ENCODE measurements at regions not wholly inside any gene's neighbourhood (a gene's known extent, or its start where the extent isn't known, plus 50 kb on each side); places are given as distances from the start of the nearest gene placed in this dataset.
"Not testable (repeated sequence)": the region's sequence is repeated elsewhere in the genome, so short reads cannot be mapped to it uniquely, and the experiment has no call there.

- Histone ChIP-seq H3K4me1 (no peaks in the 10 kb centered on the region), H3K27ac (no peak overlapping the region), H3K27me3 (no peaks in the 10 kb centered on the region), H3K36me3 (no peaks in the 10 kb centered on the region), H3K4me3 (no peak overlapping the region), H3K9me3 (no peaks in the 10 kb centered on the region)
- no peak for DNase-seq (ENCODE audit: low spot score)
- no peak for TF ChIP-seq CTCF (IDR thresholded peaks at IDR 0.05)
Observed at GRCh38 chr7:106582365-106582764, 78.6 kb downstream of the CCDC71L start.

GRCh38 chr7:106579086-106579485, 81.9 kb downstream of the CCDC71L start:
- H3K27ac ChIP-seq; H3K4me3 ChIP-seq; H3K36me3 ChIP-seq; H3K9me3 ChIP-seq; H3K27me3 ChIP-seq; DNase-seq (ENCODE audit: low spot score); H3K4me1 ChIP-seq: not testable (repeated sequence)

GRCh38 chr7:106575138-106575823, 85.7 kb downstream of the CCDC71L start:
- no peak overlapping the region for H3K27ac ChIP-seq
- no peaks in the 10 kb centered on the region for H3K4me1 ChIP-seq
- TF ChIP-seq CTCF (IDR thresholded peaks at IDR 0.05), result no peak
- DNase-seq (ENCODE audit: low spot score), result no peak
- H3K36me3 ChIP-seq, result no peaks in the 10 kb centered on the region
- H3K4me3 ChIP-seq, result no peak overlapping the region
- no peaks in the 10 kb centered on the region for H3K9me3 ChIP-seq
- no peaks in the 10 kb centered on the region for H3K27me3 ChIP-seq

- no peak for TF ChIP-seq CTCF (IDR thresholded peaks at IDR 0.05)
- H3K4me3 ChIP-seq, result no peak overlapping the region
- no peak overlapping the region for H3K27ac ChIP-seq
- H3K36me3 ChIP-seq, result no peaks in the 10 kb centered on the region
- H3K9me3 ChIP-seq, result no peaks in the 10 kb centered on the region
- no peaks in the 10 kb centered on the region for H3K4me1 ChIP-seq
- no peaks in the 10 kb centered on the region for H3K27me3 ChIP-seq
- no peak for DNase-seq (ENCODE audit: low spot score)
Observed at GRCh38 chr7:106573738-106574137, 87.2 kb downstream of the CCDC71L start.

GRCh38 chr7:106573125-106573663, 87.8 kb downstream of the CCDC71L start:
- no peak for DNase-seq (ENCODE audit: low spot score)
- no peaks in the 10 kb centered on the region for H3K4me1 ChIP-seq
- H3K4me3 ChIP-seq, result no peak overlapping the region
- H3K27ac ChIP-seq, result no peak overlapping the region
- H3K9me3 ChIP-seq, result no peaks in the 10 kb centered on the region
- no peaks in the 10 kb centered on the region for H3K36me3 ChIP-seq
- H3K27me3 ChIP-seq, result no peaks in the 10 kb centered on the region
- TF ChIP-seq CTCF (IDR thresholded peaks at IDR 0.05), result no peak

GRCh38 chr7:106572394-106573124, 88.4 kb downstream of the CCDC71L start:
- H3K4me3 ChIP-seq, result no peak overlapping the region
- no peak overlapping the region for H3K27ac ChIP-seq
- no peaks in the 10 kb centered on the region for H3K27me3 ChIP-seq
- no peaks in the 10 kb centered on the region for H3K36me3 ChIP-seq
- DNase-seq (ENCODE audit: low spot score), result no peak
- no peaks in the 10 kb centered on the region for H3K4me1 ChIP-seq
- no peak for TF ChIP-seq CTCF (IDR thresholded peaks at IDR 0.05)
- no peaks in the 10 kb centered on the region for H3K9me3 ChIP-seq
